Activated CD4-positive, alpha-beta memory T cell treated with anti-CD3 and anti-CD28 coated beads for 36 hours (primary cell): ENCODE measurements at regions not wholly inside any gene's neighbourhood (a gene's known extent, or its start where the extent isn't known, plus 50 kb on each side); places are given as distances from the start of the nearest gene placed in this dataset.

Experiments used
- CTCF ChIA-PET: fragments of 350-600 bp; sonication (Branson Sonifier 250); formaldehyde crosslinking; loops from one replicate; lab custom pipeline; 2021; ENCODE audit warnings: antibody characterized with exemption, inconsistent platforms; lab: Charles Lee
- POLR2A ChIA-PET: fragments of 350-600 bp; sonication (Branson Sonifier 250); formaldehyde crosslinking; loops from one replicate; lab custom pipeline; 2021; ENCODE audit warnings: antibody characterized with exemption; lab: Charles Lee
- DNase-seq: peaks from one replicate; pipeline ENCODE4 v3.0.0-alpha.2; 2020
- H3K27ac Mint-ChIP-seq: one replicate; pipeline ENCODE4 v1.8.0; 2021; ENCODE audit warnings: mixed read lengths
- H3K27me3 Mint-ChIP-seq: one replicate; pipeline ENCODE4 v1.8.0; 2021; ENCODE audit warnings: mixed read lengths
- H3K36me3 Mint-ChIP-seq: one replicate; pipeline ENCODE4 v1.8.0; 2021; ENCODE audit warnings: mixed read lengths
- H3K4me1 Mint-ChIP-seq: one replicate; pipeline ENCODE4 v1.8.0; 2021; ENCODE audit warnings: low read depth, mixed read lengths
- H3K4me3 Mint-ChIP-seq: one replicate; pipeline ENCODE4 v1.8.0; 2021; ENCODE audit warnings: mild to moderate bottlenecking, mixed read lengths
- H3K9me3 Mint-ChIP-seq: one replicate; pipeline ENCODE4 v1.8.0; 2021; ENCODE audit warnings: mixed read lengths
- intact Hi-C: fragments of 100-400 bp; cut with micrococcal nuclease; formaldehyde crosslinking; loops from one replicate; pipeline ENCODE4 v1.15.1; 2023

GRCh38 chr6:2471472-2471871 is 226.1 kb upstream of the GMDS start:
- no peak overlapping the region for H3K4me3 Mint-ChIP-seq
- intact Hi-C loops, result no loop called here
- no peaks in the 10 kb centered on the region for H3K4me1 Mint-ChIP-seq
- H3K9me3 Mint-ChIP-seq, result no peaks in the 10 kb centered on the region
- POLR2A ChIA-PET, result interaction anchor here (0.6 kb wide), 1 partner anchor 13 kb away, joined by 7 read pairs; no protein-coding TSS in a partner anchor
- peaks cover 13% of the 10 kb centered on the region for H3K27me3 Mint-ChIP-seq
- CTCF ChIA-PET, result no interaction called here
- no peaks in the 10 kb centered on the region for H3K36me3 Mint-ChIP-seq
- H3K27ac Mint-ChIP-seq, result no peak overlapping the region
- DNase-seq, result no peak

GRCh38 chr6:2469428-2469827 is 224.0 kb upstream of the GMDS start:
- POLR2A ChIA-PET, result no interaction called here
- intact Hi-C loops, result no loop called here
- Mint-ChIP-seq H3K4me3 (no peak overlapping the region), H3K36me3 (no peaks in the 10 kb centered on the region), H3K9me3 (no peaks in the 10 kb centered on the region), H3K27ac (no peak overlapping the region), H3K4me1 (no peaks in the 10 kb centered on the region), H3K27me3 (peaks cover 17% of the 10 kb centered on the region)
- CTCF ChIA-PET, result interaction anchor here (1.3 kb wide), 1 partner anchor 165 kb away, joined by 6 read pairs; no protein-coding TSS in a partner anchor
- DNase-seq, result no peak

GRCh38 chr6:2468601-2468955 is 223.2 kb upstream of the GMDS start:
- no peak for DNase-seq
- no peak overlapping the region for H3K27ac Mint-ChIP-seq
- H3K4me3 Mint-ChIP-seq, result no peak overlapping the region
- no peaks in the 10 kb centered on the region for H3K9me3 Mint-ChIP-seq
- peaks cover 17% of the 10 kb centered on the region for H3K27me3 Mint-ChIP-seq
- CTCF ChIA-PET, result no interaction called here
- POLR2A ChIA-PET, result no interaction called here
- no peaks in the 10 kb centered on the region for H3K4me1 Mint-ChIP-seq
- H3K36me3 Mint-ChIP-seq, result no peaks in the 10 kb centered on the region
- intact Hi-C loops, result no loop called here

- H3K36me3 Mint-ChIP-seq, result no peaks in the 10 kb centered on the region
- intact Hi-C loops, result no loop called here
- no peak for DNase-seq
- H3K4me1 Mint-ChIP-seq, result no peaks in the 10 kb centered on the region
- H3K27ac Mint-ChIP-seq, result no peak overlapping the region
- ChIA-PET CTCF (no interaction called here), POLR2A (no interaction called here)
- peaks cover 17% of the 10 kb centered on the region for H3K27me3 Mint-ChIP-seq
- H3K4me3 Mint-ChIP-seq, result no peak overlapping the region
- no peaks in the 10 kb centered on the region for H3K9me3 Mint-ChIP-seq
These were observed 222.7 kb upstream of the GMDS start for GRCh38 chr6:2467929-2468600.

GRCh38 chr6:2465336-2465735 is 219.9 kb upstream of the GMDS start:
- H3K27ac Mint-ChIP-seq, result no peak overlapping the region
- no peak overlapping the region for H3K4me3 Mint-ChIP-seq
- peaks cover 14% of the 10 kb centered on the region for H3K27me3 Mint-ChIP-seq
- no peaks in the 10 kb centered on the region for H3K4me1 Mint-ChIP-seq
- ChIA-PET POLR2A (no interaction called here), CTCF (no interaction called here)
- H3K9me3 Mint-ChIP-seq, result no peaks in the 10 kb centered on the region
- no peaks in the 10 kb centered on the region for H3K36me3 Mint-ChIP-seq
- intact Hi-C loops, result no loop called here
- no peak for DNase-seq

GRCh38 chr6:2464641-2465040 is 219.2 kb upstream of the GMDS start:
- no peak for DNase-seq
- H3K36me3 Mint-ChIP-seq, result no peaks in the 10 kb centered on the region
- no peaks in the 10 kb centered on the region for H3K4me1 Mint-ChIP-seq
- H3K9me3 Mint-ChIP-seq, result no peaks in the 10 kb centered on the region
- no peak overlapping the region for H3K27ac Mint-ChIP-seq
- intact Hi-C loops, result no loop called here
- no peak overlapping the region for H3K4me3 Mint-ChIP-seq
- ChIA-PET CTCF (no interaction called here), POLR2A (no interaction called here)
- peaks cover 14% of the 10 kb centered on the region for H3K27me3 Mint-ChIP-seq

GRCh38 chr6:2462831-2463230 is 217.4 kb upstream of the GMDS start:
- no peaks in the 10 kb centered on the region for H3K4me1 Mint-ChIP-seq
- H3K4me3 Mint-ChIP-seq, result no peak overlapping the region
- DNase-seq, result no peak
- H3K36me3 Mint-ChIP-seq, result no peaks in the 10 kb centered on the region
- ChIA-PET CTCF (no interaction called here), POLR2A (no interaction called here)
- intact Hi-C loops, result no loop called here
- no peak overlapping the region for H3K27ac Mint-ChIP-seq
- H3K27me3 Mint-ChIP-seq, result peaks cover 11% of the 10 kb centered on the region
- H3K9me3 Mint-ChIP-seq, result no peaks in the 10 kb centered on the region

- intact Hi-C loops, result no loop called here
- Mint-ChIP-seq H3K9me3 (no peaks in the 10 kb centered on the region), H3K36me3 (no peaks in the 10 kb centered on the region), H3K4me1 (no peaks in the 10 kb centered on the region), H3K27me3 (peaks cover under 1% of the 10 kb centered on the region), H3K4me3 (no peak overlapping the region), H3K27ac (no peak overlapping the region)
- DNase-seq, result no peak
- POLR2A ChIA-PET, result interaction anchor here (0.6 kb wide), 1 partner anchor 1239 kb away, joined by 3 read pairs; no protein-coding TSS in a partner anchor
- CTCF ChIA-PET, result no interaction called here
These were observed 214.9 kb upstream of the GMDS start for GRCh38 chr6:2460216-2460745.

GRCh38 chr6:2454180-2454579 is 208.8 kb upstream of the GMDS start:
- CTCF ChIA-PET, result interaction anchor here (1.0 kb wide), 1 partner anchor 180 kb away, joined by 3 read pairs; no protein-coding TSS in a partner anchor
- POLR2A ChIA-PET, result no interaction called here

GRCh38 chr6:2450546-2450945 is 205.1 kb upstream of the GMDS start:
- Mint-ChIP-seq H3K9me3 (no peaks in the 10 kb centered on the region), H3K4me3 (no peak overlapping the region), H3K4me1 (peaks cover 3% of the 10 kb centered on the region), H3K27me3 (peaks cover 8% of the 10 kb centered on the region), H3K27ac (no peak overlapping the region), H3K36me3 (no peaks in the 10 kb centered on the region)
- no peak for DNase-seq
- CTCF ChIA-PET, result interaction anchor here (3.5 kb wide), 1 partner anchor 184 kb away, joined by 24 read pairs; no protein-coding TSS in a partner anchor
- POLR2A ChIA-PET, result no interaction called here
- intact Hi-C loops, result no loop called here

More at GRCh38 chr6:2454180-2454579, 208.8 kb upstream of the GMDS start:
- H3K36me3 Mint-ChIP-seq, result no peaks in the 10 kb centered on the region
- no peak overlapping the region for H3K4me3 Mint-ChIP-seq
- intact Hi-C loops, result no loop called here
- no peaks in the 10 kb centered on the region for H3K9me3 Mint-ChIP-seq
- peaks cover 6% of the 10 kb centered on the region for H3K27me3 Mint-ChIP-seq
- no peak for DNase-seq
- H3K4me1 Mint-ChIP-seq, result no peaks in the 10 kb centered on the region
- H3K27ac Mint-ChIP-seq, result no peak overlapping the region

GRCh38 chr6:2449572-2449940 is 204.2 kb upstream of the GMDS start:
- no peak overlapping the region for H3K27ac Mint-ChIP-seq
- ChIA-PET CTCF (interaction anchor here (0.8 to 3.5 kb wide), 9 partner anchors 14 to 853 kb away, joined by 3 to 24 read pairs (median 4); no protein-coding TSS in a partner anchor), POLR2A (no interaction called here)
- H3K27me3 Mint-ChIP-seq, result peaks cover 3% of the 10 kb centered on the region
- no peaks in the 10 kb centered on the region for H3K9me3 Mint-ChIP-seq
- no peak for DNase-seq
- intact Hi-C loops, result loop anchor here (2.0 to 5.0 kb wide), 2 partner anchors 183 to 241 kb away; no protein-coding TSS in a partner anchor
- peaks cover 3% of the 10 kb centered on the region for H3K4me1 Mint-ChIP-seq
- no peaks in the 10 kb centered on the region for H3K36me3 Mint-ChIP-seq
- H3K4me3 Mint-ChIP-seq, result no peak overlapping the region

- intact Hi-C loops, result loop anchor here (1.0 to 5.0 kb wide), 3 partner anchors 183 to 845 kb away; no protein-coding TSS in a partner anchor
- CTCF ChIA-PET, result interaction anchor here (0.8 to 3.5 kb wide), 9 partner anchors 14 to 853 kb away, joined by 3 to 24 read pairs (median 4); no protein-coding TSS in a partner anchor
- Mint-ChIP-seq H3K27me3 (peaks cover 3% of the 10 kb centered on the region), H3K36me3 (no peaks in the 10 kb centered on the region), H3K4me3 (peak overlapping the region; percentile 14), H3K27ac (no peak overlapping the region), H3K9me3 (no peaks in the 10 kb centered on the region), H3K4me1 (peaks cover 3% of the 10 kb centered on the region)
- peak; percentile 34 for DNase-seq
- POLR2A ChIA-PET, result no interaction called here
These were observed 203.6 kb upstream of the GMDS start for GRCh38 chr6:2448826-2449571.
